ENCODE measurements at regions not wholly inside any gene's neighbourhood (a gene's known extent, or its start where the extent isn't known, plus 50 kb on each side); places are given as distances from the start of the nearest gene placed in this dataset.

GRCh38 chr12:127558361-127558760 is 708.6 kb upstream of the TMEM132C start:
- TF ChIP-seq CTCF (conservative IDR thresholded peaks at IDR 0.05 in 1 of 2, IDR thresholded peaks at IDR 0.05 in 1 of 2; ENCODE audit: extremely low read depth in 1 of 2, insufficient read depth in 1 of 2, low read depth in 1 of 2, low read length in 2 of 2) = no peak
- no peak for TF ChIP-seq EZH2 (IDR thresholded peaks at IDR 0.05; ENCODE audit: borderline replicate concordance, low read length)

Data from mammary epithelial cell (primary cell).